CD14-positive monocyte (primary cell): ENCODE measurements at regions not wholly inside any gene's neighbourhood (a gene's known extent, or its start where the extent isn't known, plus 50 kb on each side); places are given as distances from the start of the nearest gene placed in this dataset.
"Not testable (repeated sequence)": the region's sequence is repeated elsewhere in the genome, so short reads cannot be mapped to it uniquely, and the experiment has no call there.

Source experiments
- DNase-seq, 3 donors: peaks; one replicate each; pipeline ENCODE4 v3.0.0-alpha.2; 2011 to 2022
- H2AFZ ChIP-seq: 2 replicates; pipeline ENCODE4 v1.6.0; 2012; ENCODE audit warnings: mild to moderate bottlenecking, low read depth, low read length, inconsistent platforms; ENCODE audit not compliant: insufficient read depth, poor library complexity, severe bottlenecking
- H3K27ac ChIP-seq, 2 donors: 1 replicate in 1 of 2; 2 replicates in 1 of 2; pipeline ENCODE4 v1.5.1; 2012 to 2013; ENCODE audit warnings: low read length in 2 of 2, control low read depth in 1 of 2, inconsistent platforms in 1 of 2, low read depth in 1 of 2, mild to moderate bottlenecking in 1 of 2
- H3K27me3 ChIP-seq, 2 donors: one replicate each; pipeline versions ENCODE4 v1.6.0 to v1.6.1; 2011 to 2013; ENCODE audit warnings: low read length in 2 of 2; ENCODE audit not compliant: control insufficient read depth in 2 of 2, insufficient read depth in 2 of 2
- H3K36me3 ChIP-seq, 2 donors: replicated peaks in 1 of 2; 1 replicate in 1 of 2; 2 replicates in 1 of 2; pipeline versions ENCODE4 v1.5.1 to v1.6.1; 2012 to 2013; ENCODE audit warnings: low read length in 2 of 2, control low read depth in 1 of 2, inconsistent platforms in 1 of 2, mild to moderate bottlenecking in 1 of 2; ENCODE audit not compliant: insufficient read depth in 2 of 2, control insufficient read depth in 1 of 2
- H3K4me1 ChIP-seq, 2 donors: 1 replicate in 1 of 2; 2 replicates in 1 of 2; pipeline versions ENCODE4 v1.5.1 to v1.6.1; 2012 to 2013; ENCODE audit warnings: low read length in 2 of 2, control low read depth in 1 of 2, inconsistent platforms in 1 of 2, mild to moderate bottlenecking in 1 of 2, moderate library complexity in 1 of 2; ENCODE audit not compliant: insufficient read depth in 2 of 2, control insufficient read depth in 1 of 2
- H3K4me2 ChIP-seq: replicated peaks from 2 replicates; pipeline ENCODE3; 2012; ENCODE audit warnings: low read length, moderate library complexity, mild to moderate bottlenecking; ENCODE audit not compliant: poor library complexity, severe bottlenecking; ENCODE audit errors: extremely low read depth
- H3K4me3 ChIP-seq, 3 experiments: fragments of 200-600 bp in 1 of 3; sonication (generic) in 1 of 3; replicated peaks in 1 of 3; 1 replicate in 2 of 3; 2 replicates in 1 of 3; pipeline ENCODE4 v1.5.1; 2011 to 2013; ENCODE audit warnings: low read length in 3 of 3, mild to moderate bottlenecking in 3 of 3, control low read depth in 2 of 3, low read depth in 2 of 3, inconsistent platforms in 1 of 3, moderate library complexity in 1 of 3
- H3K79me2 ChIP-seq: 2 replicates; pipeline ENCODE4 v1.6.0; 2012; ENCODE audit warnings: mild to moderate bottlenecking, control low read depth, inconsistent platforms, low read length, moderate library complexity; ENCODE audit not compliant: insufficient read depth
- H3K9ac ChIP-seq: 2 replicates; pipeline ENCODE4 v1.6.0; 2017; ENCODE audit warnings: low read length, mild to moderate bottlenecking; ENCODE audit not compliant: insufficient read depth, poor library complexity, severe bottlenecking
- H3K9me3 ChIP-seq, 2 donors: replicated peaks in 1 of 2; 1 replicate in 1 of 2; 2 replicates in 1 of 2; pipeline versions ENCODE4 v1.5.1 to v1.6.1; 2012 to 2013; ENCODE audit warnings: low read length in 2 of 2, control low read depth in 1 of 2; ENCODE audit not compliant: control insufficient read depth in 1 of 2, insufficient read depth in 1 of 2
- H4K20me1 ChIP-seq: 2 replicates; pipeline ENCODE4 v1.6.0; 2012; ENCODE audit warnings: mild to moderate bottlenecking, low read length, control low read depth, moderate library complexity; ENCODE audit not compliant: insufficient read depth
- H3K27ac Mint-ChIP-seq, 7 donors: one replicate each; pipeline ENCODE4 v1.8.0; 2020; ENCODE audit warnings: mild to moderate bottlenecking in 7 of 7, mixed read lengths in 7 of 7, moderate library complexity in 6 of 7, inconsistent platforms in 2 of 7
- H3K27me3 Mint-ChIP-seq, 3 donors: one replicate each; pipeline ENCODE4 v1.8.0; 2021 to 2022; ENCODE audit warnings: low read depth in 3 of 3, mild to moderate bottlenecking in 3 of 3, mixed read lengths in 3 of 3, moderate library complexity in 3 of 3, inconsistent platforms in 1 of 3
- H3K36me3 Mint-ChIP-seq, 2 donors: one replicate each; pipeline ENCODE4 v1.8.0; 2020; ENCODE audit warnings: mixed read lengths in 2 of 2, inconsistent platforms in 1 of 2, mild to moderate bottlenecking in 1 of 2
- H3K4me1 Mint-ChIP-seq: one replicate; pipeline ENCODE4 v1.8.0; 2020; ENCODE audit warnings: mild to moderate bottlenecking, mixed read lengths
- H3K4me3 Mint-ChIP-seq, 2 donors: one replicate each; pipeline ENCODE4 v1.8.0; 2020; ENCODE audit warnings: mild to moderate bottlenecking in 2 of 2, mixed read lengths in 2 of 2, moderate library complexity in 1 of 2
- H3K9me3 Mint-ChIP-seq, 7 donors: one replicate each; pipeline ENCODE4 v1.8.0; 2020 to 2022; ENCODE audit warnings: mixed read lengths in 7 of 7, mild to moderate bottlenecking in 6 of 7, moderate library complexity in 6 of 7, inconsistent platforms in 2 of 7
- WGBS: methylation state at CpG from one replicate; pipeline ENCODE4 v1.1.5; 2013; ENCODE audit warnings: missing lambda C conversion rate; ENCODE audit not compliant: insufficient coverage; 5-methylcytosine and 5-hydroxymethylcytosine counted together
- intact Hi-C, 2 donors: fragments of 100-400 bp; cut with micrococcal nuclease; formaldehyde crosslinking; loops; one replicate each; pipeline versions ENCODE4 v1.15.0 to v1.15.1; 2023
- TF ChIP-seq, protein P1 (sequence below): fragments of 200-600 bp; IDR thresholded peaks from one replicate; pipeline ENCODE4 v1.8.0; 2022; ENCODE audit warnings: antibody characterized with exemption, mild to moderate bottlenecking

DNA sequence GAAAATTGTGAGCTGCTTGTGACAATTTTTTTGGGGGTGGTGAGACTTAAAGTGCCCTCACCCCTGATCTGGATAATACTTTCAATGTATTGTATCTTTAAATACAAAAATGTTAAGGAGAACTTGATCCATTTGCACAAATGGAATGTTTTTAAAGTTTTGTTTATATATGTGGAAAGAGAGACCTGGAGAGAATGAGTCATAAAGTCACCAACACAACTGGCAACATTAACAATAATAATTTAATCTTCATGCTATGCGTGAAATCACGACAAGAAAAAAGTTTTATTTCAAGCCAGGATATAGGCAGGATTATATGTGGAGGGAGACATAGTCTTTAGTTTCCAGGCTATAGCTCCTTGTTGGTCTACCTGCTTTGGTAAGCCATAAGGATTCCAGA is 537.5 kb downstream of the GPAM start:
- Mint-ChIP-seq H3K9me3 (peaks cover 9 to 26% (median 16%) of the 10 kb centered on the region in 7 donors), H3K27me3 (no peaks in the 10 kb centered on the region), H3K4me3 (no peak overlapping the region), H3K27ac (no peak overlapping the region), H3K4me1 (no peaks in the 10 kb centered on the region), H3K36me3 (no peaks in the 10 kb centered on the region)
- intact Hi-C loops = no loop called here
- no peaks in the 10 kb centered on the region for H4K20me1 ChIP-seq
- no peak overlapping the region for H3K27ac ChIP-seq
- H3K79me2 ChIP-seq = no peaks in the 10 kb centered on the region
- no peak for DNase-seq
- H3K4me3 ChIP-seq = no peak overlapping the region
- no peak overlapping the region for H2AFZ ChIP-seq
- no peak overlapping the region for H3K9ac ChIP-seq
- TF ChIP-seq, protein P1, sequence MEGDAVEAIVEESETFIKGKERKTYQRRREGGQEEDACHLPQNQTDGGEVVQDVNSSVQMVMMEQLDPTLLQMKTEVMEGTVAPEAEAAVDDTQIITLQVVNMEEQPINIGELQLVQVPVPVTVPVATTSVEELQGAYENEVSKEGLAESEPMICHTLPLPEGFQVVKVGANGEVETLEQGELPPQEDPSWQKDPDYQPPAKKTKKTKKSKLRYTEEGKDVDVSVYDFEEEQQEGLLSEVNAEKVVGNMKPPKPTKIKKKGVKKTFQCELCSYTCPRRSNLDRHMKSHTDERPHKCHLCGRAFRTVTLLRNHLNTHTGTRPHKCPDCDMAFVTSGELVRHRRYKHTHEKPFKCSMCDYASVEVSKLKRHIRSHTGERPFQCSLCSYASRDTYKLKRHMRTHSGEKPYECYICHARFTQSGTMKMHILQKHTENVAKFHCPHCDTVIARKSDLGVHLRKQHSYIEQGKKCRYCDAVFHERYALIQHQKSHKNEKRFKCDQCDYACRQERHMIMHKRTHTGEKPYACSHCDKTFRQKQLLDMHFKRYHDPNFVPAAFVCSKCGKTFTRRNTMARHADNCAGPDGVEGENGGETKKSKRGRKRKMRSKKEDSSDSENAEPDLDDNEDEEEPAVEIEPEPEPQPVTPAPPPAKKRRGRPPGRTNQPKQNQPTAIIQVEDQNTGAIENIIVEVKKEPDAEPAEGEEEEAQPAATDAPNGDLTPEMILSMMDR = no peak
- H3K27me3 ChIP-seq = no peaks in the 10 kb centered on the region
- WGBS = no CpG with 5 or more reads among the region's 2 CpGs
- H3K36me3 ChIP-seq = no peaks in the 10 kb centered on the region
- H3K9me3 ChIP-seq = peaks cover 18 to 19% of the 10 kb centered on the region in 2 donors
- H3K4me2 ChIP-seq = no peak overlapping the region
- H3K4me1 ChIP-seq = no peaks in the 10 kb centered on the region

DNA sequence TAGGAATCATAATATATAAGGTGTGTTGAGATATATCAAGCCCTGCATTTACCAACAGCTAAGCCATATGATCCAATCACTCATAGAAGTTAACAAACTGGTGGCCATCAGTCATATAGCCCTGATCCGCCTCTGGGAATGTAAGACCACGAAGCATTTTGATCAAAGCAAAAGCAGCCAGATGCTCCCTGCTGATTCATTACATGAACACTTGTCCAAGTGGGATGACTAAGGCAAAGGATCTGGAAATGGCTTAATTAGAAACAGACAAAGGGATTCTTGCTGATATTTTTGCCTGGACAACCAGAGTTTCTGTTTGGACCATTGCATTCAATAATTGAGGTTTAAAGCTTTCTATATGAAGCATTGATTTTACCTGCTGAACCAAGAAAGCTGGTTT is 535.5 kb downstream of the GPAM start:
- H3K9me3 ChIP-seq = peaks cover 23 to 24% of the 10 kb centered on the region in 2 donors
- Mint-ChIP-seq H3K9me3 (peaks cover 12 to 26% (median 21%) of the 10 kb centered on the region in 7 donors), H3K27me3 (no peaks in the 10 kb centered on the region), H3K27ac (no peak overlapping the region), H3K36me3 (no peaks in the 10 kb centered on the region), H3K4me1 (no peaks in the 10 kb centered on the region), H3K4me3 (no peak overlapping the region)
- intact Hi-C loops = no loop called here
- no peaks in the 10 kb centered on the region for H3K27me3 ChIP-seq
- DNase-seq = no peak
- no peaks in the 10 kb centered on the region for H3K79me2 ChIP-seq
- no peak overlapping the region for H3K27ac ChIP-seq
- H3K4me2 ChIP-seq = no peak overlapping the region
- TF ChIP-seq, protein P1 = no peak
- no peak overlapping the region for H2AFZ ChIP-seq
- WGBS = 76% methylated on average over 2 of the region's 2 CpGs
- no peaks in the 10 kb centered on the region for H3K4me1 ChIP-seq
- no peak overlapping the region for H3K9ac ChIP-seq
- H3K4me3 ChIP-seq = no peak overlapping the region
- no peaks in the 10 kb centered on the region for H4K20me1 ChIP-seq
- H3K36me3 ChIP-seq = no peaks in the 10 kb centered on the region

DNA sequence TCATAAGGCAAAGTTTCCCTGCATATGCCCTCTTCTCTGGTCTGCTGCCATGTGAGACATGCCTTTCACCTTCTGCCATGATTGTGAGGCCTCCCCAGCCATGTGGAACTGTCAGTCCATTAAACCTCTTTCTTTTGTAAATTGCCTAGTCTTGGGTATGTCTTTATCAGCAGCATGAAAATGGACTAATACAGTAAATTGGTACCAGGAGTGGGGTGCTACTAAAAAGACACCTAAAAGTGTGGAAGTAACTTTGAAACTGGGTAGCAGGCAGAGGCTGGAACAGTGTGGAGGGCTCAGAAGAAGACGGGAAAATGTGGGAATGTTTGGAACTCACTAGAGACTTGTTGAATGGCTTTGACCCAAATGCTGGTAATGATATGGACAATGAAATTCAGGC is 534.5 kb downstream of the GPAM start:
- H3K9me3 ChIP-seq = peaks cover 23 to 24% of the 10 kb centered on the region in 2 donors
- H2AFZ ChIP-seq, H3K4me2 ChIP-seq, intact Hi-C loops, H3K27me3 Mint-ChIP-seq, H3K27me3 ChIP-seq, H3K4me3 Mint-ChIP-seq, H3K27ac ChIP-seq, H3K36me3 ChIP-seq, H3K79me2 ChIP-seq, H3K4me1 Mint-ChIP-seq, H3K4me3 ChIP-seq, H3K27ac Mint-ChIP-seq, H4K20me1 ChIP-seq, H3K4me1 ChIP-seq, H3K36me3 Mint-ChIP-seq, H3K9ac ChIP-seq, DNase-seq: not testable (repeated sequence)
- WGBS = 100% methylated on average over 1 of the region's 1 CpG
- peaks cover 12 to 24% (median 18%) of the 10 kb centered on the region in 7 donors for H3K9me3 Mint-ChIP-seq
